IPS-NIHi7 (cell line): ENCODE measurements at regions not wholly inside any gene's neighbourhood (a gene's known extent, or its start where the extent isn't known, plus 50 kb on each side); places are given as distances from the start of the nearest gene placed in this dataset.
"Not testable (repeated sequence)": the region's sequence is repeated elsewhere in the genome, so short reads cannot be mapped to it uniquely, and the experiment has no call there.

Source experiments
- DNase-seq: peaks from one replicate; pipeline ENCODE4 v3.0.0; 2012; ENCODE audit warnings: mixed read lengths; ENCODE audit errors: extremely low spot score

- no peak for DNase-seq
These were observed 52.3 kb upstream of the FAT4 start for GRCh38 chr4:125262502-125262901.

- DNase-seq, result peak; percentile 14
These were observed 52.7 kb upstream of the FAT4 start for GRCh38 chr4:125262079-125262478.

GRCh38 chr4:125254106-125254505, 60.6 kb upstream of the FAT4 start:
- no peak for DNase-seq

GRCh38 chr4:125244848-125245450, 69.8 kb upstream of the FAT4 start:
- no peak for DNase-seq

GRCh38 chr4:125243789-125244397, 70.9 kb upstream of the FAT4 start:
- no peak for DNase-seq

- DNase-seq, result no peak
These were observed 78.8 kb upstream of the FAT4 start for GRCh38 chr4:125235971-125236370.

- no peak for DNase-seq
These were observed 83.1 kb upstream of the FAT4 start for GRCh38 chr4:125231661-125232060.

- no peak for DNase-seq
These were observed 85.1 kb upstream of the FAT4 start for GRCh38 chr4:125229596-125230058.

GRCh38 chr4:125225806-125226205, 88.9 kb upstream of the FAT4 start:
- DNase-seq, result no peak

GRCh38 chr4:125200556-125200955, 114.2 kb upstream of the FAT4 start:
- no peak for DNase-seq

GRCh38 chr4:125198916-125199315, 115.8 kb upstream of the FAT4 start:
- DNase-seq, result no peak

GRCh38 chr4:125191874-125192459, 122.8 kb upstream of the FAT4 start:
- not testable (repeated sequence) for DNase-seq

- no peak for DNase-seq
These were observed 123.5 kb upstream of the FAT4 start for GRCh38 chr4:125191232-125191631.

- DNase-seq, result no peak
These were observed 127.3 kb upstream of the FAT4 start for GRCh38 chr4:125187226-125188176.

GRCh38 chr4:125184116-125184515, 130.6 kb upstream of the FAT4 start:
- DNase-seq, result no peak

- DNase-seq, result no peak
These were observed 133.0 kb upstream of the FAT4 start for GRCh38 chr4:125181804-125182203.

GRCh38 chr4:125179727-125180126, 135.0 kb upstream of the FAT4 start:
- DNase-seq, result no peak

- no peak for DNase-seq
These were observed 145.6 kb upstream of the FAT4 start for GRCh38 chr4:125169192-125169591.

- no peak for DNase-seq
These were observed 146.2 kb upstream of the FAT4 start for GRCh38 chr4:125168531-125168930.

GRCh38 chr4:125166012-125166411, 148.7 kb upstream of the FAT4 start:
- DNase-seq, result not testable (repeated sequence)

- no peak for DNase-seq
These were observed 155.8 kb upstream of the FAT4 start for GRCh38 chr4:125159001-125159400.

GRCh38 chr4:125155251-125155650, 159.5 kb upstream of the FAT4 start:
- DNase-seq, result no peak
